LoVo (cell line): ENCODE measurements at regions not wholly inside any gene's neighbourhood (a gene's known extent, or its start where the extent isn't known, plus 50 kb on each side); places are given as distances from the start of the nearest gene placed in this dataset.
"Not testable (repeated sequence)": the region's sequence is repeated elsewhere in the genome, so short reads cannot be mapped to it uniquely, and the experiment has no call there.

ENCODE experiments used
- DNase-seq: peaks from one replicate; pipeline ENCODE4 v3.0.0-alpha.2; 2016; ENCODE audit warnings: low spot score

DNA sequence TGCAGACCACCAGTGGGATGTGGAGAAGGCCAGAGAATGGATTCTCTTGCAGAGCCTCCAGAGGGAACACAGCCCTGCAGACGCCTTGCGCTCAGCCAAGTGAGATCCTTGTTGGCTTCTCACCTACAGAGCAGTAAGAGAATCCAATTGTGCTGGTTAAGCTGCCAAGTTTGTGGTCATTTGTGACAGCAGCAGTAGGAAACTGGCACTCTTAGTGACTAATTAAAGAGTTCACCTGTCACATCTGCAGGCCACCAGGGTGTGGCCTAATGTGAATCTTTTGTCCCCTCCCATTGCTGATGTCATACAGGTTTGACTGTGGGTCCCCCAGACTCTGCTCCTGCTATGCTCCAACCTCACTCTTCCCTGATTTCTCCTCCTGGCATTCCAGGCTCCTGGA lies 235.9 kb downstream of the TFCP2L1 start:
- DNase-seq = peak; percentile 19

DNA sequence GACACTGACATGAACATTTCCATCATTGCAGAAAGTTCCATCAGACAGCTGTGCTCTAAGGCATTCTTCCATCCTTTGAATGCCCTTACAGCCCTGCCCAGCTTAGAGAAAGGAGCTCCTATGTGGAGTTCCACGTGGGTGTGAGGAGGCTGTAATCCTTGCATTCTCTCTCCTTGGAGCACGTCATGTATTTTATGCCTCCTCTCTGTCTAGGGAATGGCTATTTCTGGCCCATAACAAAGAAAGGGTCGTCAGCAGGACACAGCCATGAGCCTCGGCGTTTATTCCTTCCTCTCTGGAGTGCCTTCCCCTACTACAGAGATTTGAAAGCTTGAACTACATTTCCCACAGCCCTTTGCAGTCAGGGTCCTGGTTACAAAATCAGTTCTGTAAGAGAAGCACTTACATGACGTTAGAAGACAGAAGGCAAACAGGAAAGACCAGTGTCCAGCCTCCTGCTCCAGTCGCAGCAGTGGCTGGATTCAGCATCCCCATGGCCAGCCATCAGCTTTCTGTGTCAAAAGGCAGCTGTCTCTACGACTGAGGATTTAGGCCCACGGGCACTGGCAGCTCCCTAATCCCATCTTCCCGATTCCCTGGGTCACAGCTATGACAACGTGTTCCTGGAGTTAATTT lies 234.9 kb downstream of the TFCP2L1 start:
- DNase-seq = no peak

DNA sequence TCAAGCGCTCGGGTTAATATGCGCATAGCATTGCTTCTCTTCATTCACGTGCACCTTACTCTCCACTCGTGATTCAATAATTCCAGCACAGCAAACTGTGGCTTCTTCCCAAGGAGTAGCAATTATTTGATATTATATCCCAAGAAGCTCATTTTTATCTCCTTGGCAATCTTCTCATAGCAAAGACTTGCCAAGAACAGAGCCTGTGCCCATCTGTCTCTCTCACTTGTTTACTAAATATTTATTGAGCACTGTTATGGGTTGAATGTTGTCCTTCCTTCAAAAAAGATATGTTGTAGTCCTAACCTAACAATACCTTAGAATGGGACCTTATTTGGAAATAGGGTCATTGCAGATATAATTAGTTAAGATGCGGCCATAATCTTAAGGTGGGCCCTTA lies 233.7 kb downstream of the TFCP2L1 start:
- no peak for DNase-seq

DNA sequence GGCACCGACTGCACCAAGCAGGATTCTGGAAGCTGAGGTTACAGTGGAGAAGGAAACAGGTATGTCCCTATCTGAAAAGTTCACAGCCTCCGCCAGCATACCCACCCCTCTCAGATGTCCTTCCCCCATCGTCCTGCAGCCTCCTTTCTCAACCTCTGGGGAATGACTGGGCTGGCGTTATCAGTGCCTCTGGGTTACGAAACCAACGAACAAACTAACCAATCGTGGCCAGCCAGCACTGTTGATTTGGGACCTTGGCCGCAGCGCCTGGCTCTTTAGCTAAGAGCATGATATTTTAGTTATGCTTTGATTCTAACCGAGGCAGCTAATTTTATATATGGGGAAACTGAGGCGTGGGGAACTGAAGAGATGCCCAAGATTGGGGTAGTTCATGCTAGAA lies 233.0 kb downstream of the TFCP2L1 start:
- no peak for DNase-seq

DNA sequence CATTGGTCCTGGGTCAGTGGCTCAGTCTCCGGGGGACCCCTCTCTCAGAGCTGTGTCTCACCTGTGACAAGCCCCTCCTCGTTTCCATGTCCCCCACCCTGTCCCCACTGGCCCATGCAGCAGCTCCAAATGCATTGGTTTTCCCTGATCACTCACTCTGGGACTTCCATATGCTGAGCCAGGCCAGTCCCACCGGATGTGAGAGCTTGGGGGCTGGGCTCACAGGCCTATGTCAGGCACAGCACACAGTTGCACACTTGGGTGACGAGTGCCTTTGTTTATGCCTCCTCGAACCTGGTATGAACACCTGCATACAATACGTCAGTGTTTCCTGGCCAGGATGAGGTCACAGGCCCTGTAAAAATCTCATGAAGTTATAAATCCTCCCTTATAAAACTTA lies 232.5 kb downstream of the TFCP2L1 start:
- no peak for DNase-seq

DNA sequence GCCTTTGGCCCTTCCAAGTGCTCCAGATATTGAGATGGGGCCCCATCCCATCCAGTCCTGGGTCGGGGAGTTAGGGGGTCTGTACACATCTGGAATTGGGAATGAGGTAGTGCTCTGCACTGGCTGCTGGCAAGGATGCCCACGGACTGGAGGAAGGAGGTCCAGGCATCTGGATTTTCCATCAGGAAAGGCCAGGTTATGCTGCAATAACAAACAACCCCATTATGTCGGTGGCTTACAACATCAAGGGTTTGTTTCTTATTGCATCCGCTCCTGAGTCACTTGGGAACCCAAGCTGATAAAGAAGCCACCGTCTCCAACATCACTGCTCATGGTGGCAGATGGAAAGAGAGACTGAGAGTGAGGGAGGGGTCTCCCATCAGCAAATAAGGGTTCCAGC lies 229.9 kb downstream of the TFCP2L1 start:
- no peak for DNase-seq

DNA sequence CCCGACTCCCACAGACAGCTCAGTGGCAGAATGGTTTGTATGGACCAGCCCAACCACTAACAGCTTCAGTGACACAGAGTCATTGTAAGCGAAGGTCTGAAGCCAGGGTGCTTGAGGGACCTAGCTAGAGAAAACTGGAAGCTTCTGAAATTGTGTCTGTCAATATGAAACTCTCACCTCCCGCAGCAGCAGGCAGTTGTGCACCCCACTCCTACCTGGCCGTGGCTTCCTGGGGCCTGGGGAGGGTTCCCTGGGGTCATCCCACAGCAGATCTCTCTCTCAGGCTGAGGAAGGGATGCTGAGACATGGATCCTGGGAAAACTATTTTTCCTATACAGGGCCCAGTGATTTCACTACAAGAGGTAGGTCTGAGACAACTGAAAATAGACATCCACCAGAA lies 229.5 kb downstream of the TFCP2L1 start:
- DNase-seq = no peak

DNA sequence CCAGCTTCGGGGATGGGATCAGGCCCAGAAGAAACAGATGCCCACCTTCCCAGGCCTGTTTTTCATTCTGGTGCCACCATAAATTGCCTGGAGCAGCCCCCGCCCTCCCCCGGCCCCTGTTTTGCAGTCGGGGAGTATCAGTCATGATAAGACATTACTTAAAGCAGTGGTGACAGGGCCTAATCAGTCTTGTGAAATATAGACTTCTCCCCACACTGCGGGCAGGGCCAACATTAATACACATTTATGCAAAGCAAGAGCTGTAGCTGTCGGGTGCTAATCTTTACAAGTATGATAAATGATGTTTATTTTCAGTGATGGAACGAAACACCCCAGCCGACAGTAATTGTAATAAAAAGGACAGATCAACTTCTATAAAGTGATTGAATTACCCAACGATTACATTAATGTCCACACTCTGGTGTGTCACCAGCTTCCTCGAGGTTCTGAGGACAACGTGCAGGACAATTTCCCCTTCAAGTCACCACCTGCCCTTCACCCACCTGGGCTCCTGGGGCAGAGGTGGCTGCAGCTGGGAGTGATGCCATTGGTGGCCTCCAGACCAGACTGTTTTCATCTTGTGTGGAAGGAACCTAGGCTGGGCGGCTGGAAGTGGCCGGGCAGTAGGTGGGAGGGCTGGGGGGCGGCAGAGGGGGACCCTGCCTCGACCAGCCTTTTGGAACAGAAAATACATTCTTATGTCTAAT lies 226.0 kb downstream of the TFCP2L1 start:
- DNase-seq = no peak

DNA sequence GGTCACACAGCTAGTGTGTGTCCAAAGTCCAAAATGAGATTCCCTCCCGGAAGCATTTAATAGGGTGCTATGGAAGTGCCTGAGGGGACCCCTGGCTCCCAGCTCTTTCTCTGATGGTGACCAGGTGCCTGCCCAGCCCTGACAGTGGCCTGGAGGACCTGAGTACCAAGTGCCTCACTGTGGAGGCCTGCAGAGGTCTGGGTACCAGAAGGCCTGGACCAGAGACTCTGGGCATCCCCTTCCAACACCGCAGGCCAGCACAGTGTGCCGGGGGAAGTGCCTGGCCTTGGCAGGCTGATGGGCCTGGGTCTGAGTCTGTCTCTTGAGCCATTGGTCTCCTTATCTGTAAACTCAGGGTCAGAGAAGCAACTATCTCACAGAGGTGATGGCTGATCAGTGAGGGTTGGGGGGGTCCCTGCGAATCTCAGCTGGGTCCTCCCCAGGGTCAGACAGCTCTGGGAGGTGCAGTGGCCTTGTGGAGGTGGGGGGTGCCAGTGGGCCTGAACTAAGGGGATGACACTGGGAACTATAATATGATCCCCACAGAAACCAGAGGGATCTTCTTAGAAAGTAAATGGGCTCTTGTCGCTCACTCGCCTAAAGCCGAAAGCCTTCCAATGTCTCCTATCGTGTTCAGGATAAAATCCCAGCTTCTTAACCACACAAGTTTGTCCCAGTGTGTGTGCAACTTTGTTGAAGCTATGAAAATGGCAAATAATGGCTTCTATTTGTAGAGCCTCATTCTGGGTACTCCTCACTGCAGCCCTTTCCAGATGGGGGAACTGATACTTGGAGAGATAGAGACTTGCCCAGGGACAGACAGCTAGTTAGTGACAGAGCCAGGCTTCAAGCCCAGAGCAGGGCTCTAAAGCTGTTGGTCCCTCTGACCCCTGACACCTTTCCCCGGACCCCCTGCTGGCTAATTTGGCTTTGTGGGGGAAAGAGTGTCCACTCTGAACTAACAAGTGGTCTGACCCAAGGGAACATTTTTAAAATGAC lies 225.1 kb downstream of the TFCP2L1 start:
- no peak for DNase-seq

DNA sequence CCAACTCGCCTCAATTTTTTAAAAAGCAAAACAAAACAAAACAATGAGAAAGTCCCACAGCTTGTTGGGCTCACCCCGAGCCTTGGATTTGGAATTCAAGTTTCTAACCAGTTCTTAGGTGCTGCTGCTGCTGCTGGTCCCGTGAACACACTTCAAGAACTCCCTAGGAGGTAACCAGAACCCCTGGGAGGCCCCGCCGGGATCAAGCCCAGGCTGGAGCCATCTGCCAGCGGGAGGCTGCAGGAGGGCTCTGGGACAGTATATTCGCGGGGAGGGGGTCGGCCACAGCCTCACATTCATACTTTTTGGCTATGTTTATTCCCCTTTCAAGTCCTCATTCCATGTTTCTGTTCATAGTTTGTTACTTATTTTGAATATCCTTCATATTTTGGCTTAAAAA lies 223.4 kb downstream of the TFCP2L1 start:
- DNase-seq = no peak

DNA sequence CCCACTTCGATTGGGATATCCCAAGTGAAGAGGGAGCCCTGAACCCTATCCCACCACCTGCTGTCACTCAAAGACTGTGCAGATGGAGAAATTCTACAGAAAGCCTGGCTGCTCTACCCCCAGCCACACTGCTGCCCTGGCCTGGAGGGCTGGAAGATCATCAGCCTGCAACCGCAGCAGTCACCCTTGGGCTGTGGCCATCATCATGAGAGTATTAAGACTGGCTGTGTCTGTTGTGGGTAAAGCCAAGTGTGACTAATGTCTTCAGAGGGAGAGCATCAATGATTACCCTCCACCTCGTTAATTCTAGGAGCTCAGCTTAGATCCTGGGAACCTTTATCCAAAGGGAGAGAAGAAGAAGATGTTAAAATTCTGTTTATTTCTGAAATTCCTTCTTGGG lies 221.5 kb downstream of the TFCP2L1 start:
- no peak for DNase-seq

DNA sequence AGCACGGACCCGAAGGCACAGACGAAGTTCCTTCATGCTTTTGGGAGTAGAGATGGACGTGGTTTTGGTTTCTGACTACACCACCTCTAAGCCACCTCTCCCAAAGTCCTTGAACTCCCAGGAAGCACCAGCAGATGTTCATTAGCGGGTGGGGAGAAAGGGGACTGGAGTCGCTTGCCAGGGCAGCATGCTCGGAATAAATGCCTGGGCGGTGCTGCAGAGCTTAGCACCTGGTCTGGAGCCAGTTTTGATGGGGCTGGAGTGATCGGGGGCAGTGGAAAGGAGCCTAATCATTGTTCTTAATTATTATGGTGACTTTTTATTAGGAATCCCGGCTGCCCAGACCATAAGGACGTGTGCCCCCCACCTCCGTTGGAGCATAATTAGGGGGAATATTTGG lies 220.8 kb downstream of the TFCP2L1 start:
- no peak for DNase-seq

DNA sequence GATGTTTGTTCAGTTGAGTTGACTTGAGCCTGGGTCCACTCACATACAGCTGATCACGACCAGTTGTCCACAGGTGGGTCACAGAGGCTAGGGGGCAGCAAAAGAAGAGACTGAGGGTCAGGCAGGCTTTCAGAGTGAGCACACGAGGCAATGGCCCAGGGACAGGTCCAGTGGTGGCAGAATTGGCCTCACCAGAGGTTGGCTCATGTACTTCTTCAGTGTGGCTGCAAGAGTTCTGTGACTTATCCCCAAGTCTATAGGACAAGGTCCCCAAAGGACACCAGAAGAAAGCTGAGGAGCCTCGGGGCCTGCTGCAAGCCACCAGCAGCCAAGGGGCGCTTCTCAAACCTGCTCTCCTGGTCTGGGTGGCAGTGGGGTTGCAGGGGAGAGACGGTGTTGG lies 219.8 kb downstream of the TFCP2L1 start:
- no peak for DNase-seq

DNA sequence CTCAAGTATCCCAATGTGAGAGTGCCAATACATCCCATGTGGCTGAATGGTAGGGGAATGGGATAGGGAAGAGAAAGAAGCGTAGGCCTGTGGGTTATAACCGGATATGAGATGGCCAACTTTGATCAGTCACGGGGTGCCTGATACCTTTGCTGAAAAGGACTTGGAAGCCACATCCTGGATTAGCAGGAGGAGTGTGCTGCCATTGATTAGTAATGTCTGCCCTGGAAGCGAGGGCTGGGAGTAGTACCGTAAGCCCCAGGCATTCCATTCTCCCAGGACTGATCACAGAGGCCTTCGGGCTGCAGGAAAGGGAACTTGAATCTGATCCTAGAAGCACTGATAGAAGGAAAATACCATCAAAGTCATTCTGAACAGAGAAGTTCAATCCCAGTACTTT lies 218.5 kb downstream of the TFCP2L1 start:
- DNase-seq = no peak

DNA sequence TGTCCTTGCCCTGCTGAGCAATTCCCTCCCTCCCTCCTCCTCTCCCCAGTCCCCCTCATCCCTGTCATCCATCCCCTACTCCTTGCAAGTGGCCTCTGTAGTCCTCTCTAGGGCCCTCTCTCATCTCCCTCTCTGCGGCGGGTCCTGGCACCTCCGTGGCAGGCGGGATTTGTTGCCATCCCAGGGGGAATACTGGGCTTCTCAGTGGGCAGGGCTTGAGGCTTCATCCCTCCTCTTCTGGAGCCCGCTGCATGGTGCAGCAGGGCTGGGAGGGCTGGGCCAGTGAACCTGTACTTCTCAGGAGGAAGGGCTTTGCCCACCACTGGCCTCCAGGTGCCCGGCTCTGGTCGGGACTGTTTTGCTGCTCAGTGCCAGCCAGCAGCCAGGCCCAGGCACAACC lies 216.2 kb downstream of the TFCP2L1 start:
- DNase-seq = no peak

DNA sequence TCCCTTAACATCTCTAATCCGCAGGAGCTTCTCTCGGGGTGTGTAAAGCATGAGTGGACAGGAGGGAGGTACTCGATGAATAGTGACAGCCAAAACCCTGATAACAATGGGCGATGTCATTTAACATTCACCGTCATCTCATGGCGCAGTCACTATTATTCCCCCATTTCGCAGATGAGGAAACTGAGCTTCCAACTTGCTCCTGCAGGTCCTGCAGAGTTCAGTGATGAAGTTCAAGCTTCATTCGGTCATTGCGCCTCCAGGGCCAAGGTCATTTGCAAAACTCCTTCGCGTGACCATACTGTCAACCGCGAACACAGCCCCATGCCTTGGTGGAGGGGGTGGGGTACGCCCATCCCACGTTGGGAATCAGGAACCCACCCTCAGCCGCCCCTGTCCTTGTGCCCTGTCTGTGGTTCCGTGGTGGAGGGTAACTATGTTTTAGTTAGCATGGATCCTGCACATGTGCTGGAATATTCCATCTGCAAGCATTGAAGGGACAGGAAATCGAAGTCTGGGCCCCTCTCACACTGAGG lies 215.5 kb downstream of the TFCP2L1 start:
- DNase-seq = no peak

DNA sequence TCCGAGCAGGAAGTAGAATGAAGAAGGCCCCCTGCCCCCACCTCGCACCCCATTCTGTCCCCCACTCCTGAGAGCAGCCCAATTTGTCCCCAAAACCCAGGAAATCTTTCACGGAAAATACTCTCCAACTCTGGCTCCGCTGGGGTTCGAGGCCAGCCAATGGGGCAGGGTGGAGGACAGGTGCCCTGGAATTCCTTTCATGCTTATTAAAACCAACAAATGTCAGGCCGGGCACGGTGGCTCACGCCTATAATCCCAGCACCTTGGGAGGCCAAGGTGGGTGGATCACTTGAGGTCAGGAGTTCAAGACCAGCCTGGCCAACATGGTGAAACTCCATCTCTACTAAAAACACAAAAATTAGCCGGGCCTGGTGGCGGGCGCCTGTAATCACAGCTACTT lies 214.9 kb downstream of the TFCP2L1 start:
- not testable (repeated sequence) for DNase-seq

DNA sequence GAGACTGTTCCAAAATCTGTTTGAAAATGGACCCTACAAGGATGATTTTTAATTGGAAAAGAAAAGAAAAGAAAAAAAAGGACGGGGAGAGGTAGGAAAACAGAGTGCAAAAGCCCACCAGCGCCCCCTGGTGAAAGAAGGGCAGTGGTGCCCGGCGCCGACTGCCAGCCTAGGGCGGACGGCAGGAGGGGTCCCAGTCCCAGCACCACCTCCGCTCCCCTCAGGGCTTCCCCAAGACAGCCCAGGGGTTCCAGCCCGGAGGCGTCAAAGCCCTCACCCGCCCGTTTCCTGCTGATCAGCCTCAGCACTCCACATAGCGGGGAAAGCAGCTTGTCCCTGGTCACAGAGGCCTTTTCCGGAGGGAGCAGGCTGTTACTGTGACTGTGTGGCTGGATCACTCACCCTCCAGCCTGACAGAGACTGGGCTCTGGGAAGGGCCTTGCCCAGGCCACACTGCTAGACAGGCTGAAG lies 213.9 kb downstream of the TFCP2L1 start:
- DNase-seq = peak; percentile 68

DNA sequence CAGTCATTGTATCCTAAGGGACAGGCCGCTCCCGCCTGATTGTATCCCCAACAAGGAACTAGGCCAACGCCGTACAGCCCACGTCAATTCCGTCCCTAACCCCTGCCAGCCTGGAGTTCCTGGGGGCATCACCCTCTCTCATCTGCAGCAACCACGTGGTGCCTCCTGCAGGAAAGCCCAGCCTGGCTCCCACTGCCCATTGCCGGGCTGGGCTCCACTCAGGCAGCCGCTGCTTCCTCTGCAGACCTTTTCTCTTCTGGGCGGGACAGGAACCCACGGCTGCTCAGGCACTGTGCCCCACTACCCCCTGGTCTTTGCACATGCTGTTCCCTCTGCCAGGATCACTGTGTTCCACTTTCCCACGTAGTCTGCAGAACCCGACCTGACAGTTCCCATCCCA lies 212.2 kb downstream of the TFCP2L1 start:
- no peak for DNase-seq

DNA sequence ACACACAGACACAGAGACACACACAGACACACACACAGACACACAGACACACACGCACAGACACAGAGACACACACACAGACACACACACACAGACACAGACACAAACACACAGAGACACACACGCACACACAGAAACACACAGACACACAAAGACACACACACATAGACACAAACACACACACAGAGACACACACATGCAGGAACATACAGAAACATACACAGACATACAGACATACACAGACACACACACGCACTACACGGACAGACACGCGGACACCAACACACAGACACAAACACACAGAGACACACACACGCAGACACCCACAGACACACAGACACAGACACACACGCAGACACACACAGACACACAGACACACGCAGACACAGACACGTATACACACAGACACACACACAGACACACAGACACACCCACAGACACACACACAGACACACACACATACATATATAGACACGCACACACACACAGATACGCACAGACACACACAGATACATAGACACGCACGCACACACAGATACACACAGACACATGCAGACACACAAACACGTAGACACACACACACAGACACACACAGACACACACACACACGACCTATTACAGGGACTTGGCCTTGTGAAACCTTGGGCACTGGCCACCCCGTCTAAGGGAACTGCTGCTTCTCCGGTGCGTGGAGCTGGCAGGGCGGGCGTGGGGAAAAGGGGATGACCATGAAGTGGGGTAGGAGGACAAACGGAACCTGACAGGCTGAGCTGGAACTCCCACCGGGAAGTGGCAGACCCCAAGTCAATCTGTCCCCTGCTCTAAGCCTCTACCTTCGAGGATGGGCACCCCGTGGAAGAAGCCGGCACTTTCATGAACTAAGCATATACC lies 211.4 kb downstream of the TFCP2L1 start:
- DNase-seq = no peak

DNA sequence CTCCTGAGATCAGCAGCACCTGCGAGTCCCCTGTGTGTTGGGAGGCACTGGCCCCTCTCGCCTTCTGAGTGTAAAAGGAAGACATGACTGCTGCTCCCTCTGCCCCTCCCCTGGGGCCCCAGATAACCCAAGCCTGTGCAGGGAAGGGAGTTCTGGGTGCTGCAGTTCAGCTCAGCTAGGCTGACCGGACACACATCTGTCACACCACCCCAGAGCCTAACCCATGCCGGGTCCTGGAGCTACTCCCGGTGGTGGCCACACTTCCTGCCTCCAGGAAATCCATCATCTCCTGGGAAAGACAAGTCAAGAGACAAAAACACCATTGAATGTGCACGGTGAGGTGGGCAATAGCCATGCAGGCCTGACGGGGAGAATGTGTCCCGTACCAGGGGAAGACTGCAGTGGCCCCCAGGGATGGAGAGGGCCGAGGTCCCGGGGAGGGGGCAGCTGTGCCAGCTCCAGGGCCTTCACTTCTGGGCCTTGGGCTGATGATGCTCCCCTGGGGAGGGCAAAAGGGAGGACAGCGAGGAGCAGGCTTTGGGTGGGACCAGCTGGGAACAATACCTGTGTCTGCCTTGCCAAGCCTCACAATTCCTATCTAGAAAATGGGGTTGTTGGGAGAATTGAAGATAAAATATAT lies 210.6 kb downstream of the TFCP2L1 start:
- no peak for DNase-seq
